ENCODE measurements at regions not wholly inside any gene's neighbourhood (a gene's known extent, or its start where the extent isn't known, plus 50 kb on each side); places are given as distances from the start of the nearest gene placed in this dataset.
"Not testable (repeated sequence)": the region's sequence is repeated elsewhere in the genome, so short reads cannot be mapped to it uniquely, and the experiment has no call there.

DNA sequence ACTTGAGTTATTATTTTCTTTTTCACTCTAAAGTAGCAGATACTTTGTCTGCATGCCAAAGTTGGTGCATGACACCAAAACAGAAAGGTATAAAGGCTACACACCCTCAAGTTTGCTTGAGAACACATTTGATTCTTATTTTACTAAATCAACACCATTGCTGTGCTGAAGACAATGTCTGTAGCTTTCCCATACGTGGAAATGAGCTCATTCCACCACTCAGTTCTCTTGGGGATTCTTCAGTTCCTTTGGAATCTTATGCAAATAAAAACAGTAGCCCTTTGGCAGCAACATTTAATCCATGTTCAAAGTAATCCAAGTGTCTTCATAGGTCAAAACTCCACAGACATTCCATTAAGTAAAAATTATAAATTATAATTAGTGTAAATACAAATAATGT, 264.9 kb downstream of the TLE1 start:
- Mint-ChIP-seq H3K9me3 (peaks cover 8% of the 10 kb centered on the region), H3K27me3 (no peaks in the 10 kb centered on the region), H3K4me1 (no peaks in the 10 kb centered on the region), H3K4me3 (no peak overlapping the region), H3K36me3 (ENCODE audit: low read depth) (no peaks in the 10 kb centered on the region), H3K27ac (no peak overlapping the region)
- TF ChIP-seq, protein P1, sequence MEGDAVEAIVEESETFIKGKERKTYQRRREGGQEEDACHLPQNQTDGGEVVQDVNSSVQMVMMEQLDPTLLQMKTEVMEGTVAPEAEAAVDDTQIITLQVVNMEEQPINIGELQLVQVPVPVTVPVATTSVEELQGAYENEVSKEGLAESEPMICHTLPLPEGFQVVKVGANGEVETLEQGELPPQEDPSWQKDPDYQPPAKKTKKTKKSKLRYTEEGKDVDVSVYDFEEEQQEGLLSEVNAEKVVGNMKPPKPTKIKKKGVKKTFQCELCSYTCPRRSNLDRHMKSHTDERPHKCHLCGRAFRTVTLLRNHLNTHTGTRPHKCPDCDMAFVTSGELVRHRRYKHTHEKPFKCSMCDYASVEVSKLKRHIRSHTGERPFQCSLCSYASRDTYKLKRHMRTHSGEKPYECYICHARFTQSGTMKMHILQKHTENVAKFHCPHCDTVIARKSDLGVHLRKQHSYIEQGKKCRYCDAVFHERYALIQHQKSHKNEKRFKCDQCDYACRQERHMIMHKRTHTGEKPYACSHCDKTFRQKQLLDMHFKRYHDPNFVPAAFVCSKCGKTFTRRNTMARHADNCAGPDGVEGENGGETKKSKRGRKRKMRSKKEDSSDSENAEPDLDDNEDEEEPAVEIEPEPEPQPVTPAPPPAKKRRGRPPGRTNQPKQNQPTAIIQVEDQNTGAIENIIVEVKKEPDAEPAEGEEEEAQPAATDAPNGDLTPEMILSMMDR (IDR thresholded peaks at IDR 0.05): no peak
- ATAC-seq (ENCODE audit: low read depth) (no peak), DNase-seq (no peak)
- intact Hi-C loops (cut with micrococcal nuclease): no loop called here
- CTCF ChIA-PET: no interaction called here
- POLR2A ChIA-PET: no interaction called here

DNA sequence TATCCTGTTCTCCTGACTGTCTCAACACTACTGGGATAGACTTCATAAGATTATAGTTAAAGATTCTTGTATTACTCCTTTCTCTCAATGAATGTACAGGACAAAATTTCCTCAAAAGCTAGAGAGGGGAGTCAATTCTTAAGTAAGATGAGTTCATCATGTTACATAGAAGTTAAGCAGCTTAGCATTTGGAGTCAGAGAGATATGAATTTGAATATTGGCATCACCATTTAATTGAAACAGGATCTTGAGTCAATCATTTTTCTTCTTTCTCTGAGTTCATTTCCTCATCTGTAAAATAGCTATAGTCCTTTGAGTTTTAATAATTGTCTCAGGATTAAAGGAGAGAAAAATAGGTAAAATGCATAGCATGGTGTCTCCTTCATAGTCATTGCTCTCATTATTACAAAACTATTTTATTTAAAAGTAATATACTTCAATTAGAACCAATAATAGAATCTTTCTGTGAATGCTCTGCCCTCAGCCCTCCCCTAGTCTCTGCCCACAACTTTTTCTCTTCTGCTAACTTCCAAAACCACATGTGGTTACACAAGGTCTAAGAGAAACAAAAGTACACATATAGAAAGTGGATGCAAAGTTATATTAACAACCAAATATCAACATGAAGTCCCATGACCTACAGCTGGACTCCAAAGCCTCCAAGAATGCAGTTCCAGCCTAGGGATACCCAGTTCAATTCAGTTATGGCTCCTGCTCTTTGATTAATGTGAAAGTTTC, 265.6 kb downstream of the TLE1 start:
- TF ChIP-seq, protein P1 (IDR thresholded peaks at IDR 0.05): no peak
- H3K36me3 Mint-ChIP-seq (ENCODE audit: low read depth): no peaks in the 10 kb centered on the region
- no peaks in the 10 kb centered on the region for H3K27me3 Mint-ChIP-seq
- DNase-seq (no peak), ATAC-seq (ENCODE audit: low read depth) (no peak)
- no peak overlapping the region for H3K27ac Mint-ChIP-seq
- intact Hi-C loops (cut with micrococcal nuclease): no loop called here
- no peak overlapping the region for H3K4me3 Mint-ChIP-seq
- CTCF ChIA-PET: no interaction called here
- POLR2A ChIA-PET: no interaction called here
- H3K4me1 Mint-ChIP-seq: no peaks in the 10 kb centered on the region
- H3K9me3 Mint-ChIP-seq: peaks cover 8% of the 10 kb centered on the region

DNA sequence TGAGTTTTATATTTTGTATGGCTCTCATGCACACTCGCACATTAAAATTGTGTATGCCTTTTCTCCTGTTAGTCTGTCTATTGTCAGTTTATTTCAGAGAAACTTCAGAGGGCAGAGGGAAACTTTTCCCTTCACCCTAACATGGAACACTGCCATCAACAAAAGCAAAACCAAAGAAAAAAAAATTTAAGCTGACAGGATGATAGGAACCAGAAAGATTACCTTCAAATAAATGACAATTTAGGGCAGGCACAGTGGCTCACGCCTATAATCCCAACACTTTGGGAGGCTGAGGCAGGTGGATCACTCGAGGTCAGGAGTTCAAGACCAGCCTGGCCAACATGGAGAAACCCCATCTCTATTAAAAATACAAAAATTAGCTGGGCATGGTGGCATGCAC, 268.3 kb downstream of the TLE1 start:
- H3K36me3 Mint-ChIP-seq (ENCODE audit: low read depth); H3K4me1 Mint-ChIP-seq; CTCF ChIA-PET; ATAC-seq (ENCODE audit: low read depth); H3K4me3 Mint-ChIP-seq; H3K27me3 Mint-ChIP-seq; H3K27ac Mint-ChIP-seq; POLR2A ChIA-PET; DNase-seq; H3K9me3 Mint-ChIP-seq; intact Hi-C loops (cut with micrococcal nuclease): not testable (repeated sequence)

DNA sequence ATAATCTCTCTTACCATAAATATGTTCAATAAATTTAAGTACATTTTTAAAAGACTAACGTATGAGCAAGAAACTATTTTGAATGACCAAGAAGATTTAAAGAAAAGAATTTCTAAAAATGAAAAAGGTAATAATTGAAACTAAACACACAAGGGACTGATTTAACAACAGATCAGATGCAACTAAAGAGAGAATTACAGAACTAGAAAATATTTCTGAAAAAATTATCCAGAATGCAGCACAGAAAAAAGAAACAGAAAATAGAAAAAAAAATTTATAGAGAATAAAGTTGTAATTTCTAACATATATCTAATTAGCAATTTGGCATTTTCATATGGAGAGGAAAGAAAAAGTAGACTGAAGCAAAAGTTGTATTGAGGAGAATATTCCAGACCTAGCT, 269.3 kb downstream of the TLE1 start:
- Mint-ChIP-seq H3K4me1 (no peaks in the 10 kb centered on the region), H3K36me3 (ENCODE audit: low read depth) (no peaks in the 10 kb centered on the region), H3K9me3 (peaks cover 4% of the 10 kb centered on the region), H3K27ac (no peak overlapping the region), H3K4me3 (no peak overlapping the region), H3K27me3 (no peaks in the 10 kb centered on the region)
- TF ChIP-seq, protein P1 (IDR thresholded peaks at IDR 0.05): no peak
- ChIA-PET POLR2A (no interaction called here), CTCF (no interaction called here)
- DNase-seq (no peak), ATAC-seq (ENCODE audit: low read depth) (no peak)
- intact Hi-C loops (cut with micrococcal nuclease): no loop called here

DNA sequence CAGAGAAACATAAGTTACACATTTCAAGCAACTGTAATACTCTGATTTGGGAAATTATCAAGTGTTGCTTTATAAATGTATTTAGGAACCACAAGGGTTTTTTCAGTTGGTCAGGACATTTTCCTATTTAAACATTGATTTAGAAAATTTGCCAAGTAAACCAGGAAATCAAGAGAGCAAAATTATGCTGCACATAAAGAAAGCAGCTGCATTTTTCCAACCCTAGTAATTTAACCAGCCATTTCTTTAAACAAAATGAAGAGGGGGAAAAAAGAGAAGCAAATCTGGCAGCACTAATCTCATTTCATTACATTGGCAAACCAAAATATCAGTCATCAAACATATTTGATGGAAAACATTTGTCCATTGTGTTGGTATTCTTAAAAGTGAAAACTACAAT, 271.4 kb downstream of the TLE1 start:
- TF ChIP-seq, protein P1 (IDR thresholded peaks at IDR 0.05): no peak
- intact Hi-C loops (cut with micrococcal nuclease): no loop called here
- no peak overlapping the region for H3K4me3 Mint-ChIP-seq
- CTCF ChIA-PET: no interaction called here
- H3K27me3 Mint-ChIP-seq: no peaks in the 10 kb centered on the region
- H3K36me3 Mint-ChIP-seq (ENCODE audit: low read depth): no peaks in the 10 kb centered on the region
- POLR2A ChIA-PET: no interaction called here
- no peak overlapping the region for H3K27ac Mint-ChIP-seq
- no peaks in the 10 kb centered on the region for H3K4me1 Mint-ChIP-seq
- ATAC-seq (ENCODE audit: low read depth) (no peak), DNase-seq (no peak)
- no peaks in the 10 kb centered on the region for H3K9me3 Mint-ChIP-seq

DNA sequence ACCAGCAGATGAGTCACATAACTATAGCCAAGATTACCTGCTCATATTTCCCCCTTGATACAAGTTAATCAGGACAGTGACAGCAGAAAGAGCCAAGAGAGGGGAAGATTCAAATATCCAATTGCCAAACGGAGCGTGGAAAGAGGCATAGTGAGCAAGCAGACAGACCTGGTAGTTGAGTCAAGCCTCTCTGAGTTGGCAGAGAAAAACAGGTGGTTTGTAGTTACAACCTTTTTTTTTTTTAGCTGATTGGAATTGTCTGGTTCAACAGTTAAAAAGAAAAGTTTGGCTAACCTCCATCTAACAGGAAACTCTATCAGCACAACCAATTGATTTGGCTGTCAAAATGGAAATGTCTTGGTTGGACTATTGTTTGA, 272.1 kb downstream of the TLE1 start:
- DNase-seq: no peak
- no peak for ATAC-seq (ENCODE audit: low read depth)
- no peak overlapping the region for H3K4me3 Mint-ChIP-seq
- H3K36me3 Mint-ChIP-seq (ENCODE audit: low read depth): no peaks in the 10 kb centered on the region
- H3K4me1 Mint-ChIP-seq: no peaks in the 10 kb centered on the region
- no peak overlapping the region for H3K27ac Mint-ChIP-seq
- H3K9me3 Mint-ChIP-seq: no peaks in the 10 kb centered on the region
- ChIA-PET POLR2A (no interaction called here), CTCF (no interaction called here)
- TF ChIP-seq, protein P1 (IDR thresholded peaks at IDR 0.05): no peak
- no peaks in the 10 kb centered on the region for H3K27me3 Mint-ChIP-seq
- intact Hi-C loops (cut with micrococcal nuclease): no loop called here

All from activated B cell treated with CpG ODN at 0.5 μM for 24 hours (primary cell).